H1 (cell line): ENCODE measurements at regions not wholly inside any gene's neighbourhood (a gene's known extent, or its start where the extent isn't known, plus 50 kb on each side); places are given as distances from the start of the nearest gene placed in this dataset.

ENCODE experiments used
- CTCF ChIA-PET: fragments of 300-600 bp; sonication (Branson Sonifier 250); formaldehyde crosslinking; loops from one replicate; lab custom pipeline; 2021; ENCODE audit not compliant: partially characterized antibody; lab: Charles Lee
- POLR2A ChIA-PET: fragments of 300-600 bp; sonication (Branson Sonifier 250); formaldehyde crosslinking; loops from one replicate; lab custom pipeline; 2021; ENCODE audit warnings: inconsistent platforms; ENCODE audit not compliant: partially characterized antibody; lab: Charles Lee
- DNase-seq, 2 experiments: peaks; one replicate each; pipeline versions ENCODE4 v3.0.0 to v3.0.0-alpha.2; 2010 to 2022; ENCODE audit warnings: low spot score in 2 of 2, low read depth in 1 of 2, mixed read lengths in 1 of 2
- FAIRE-seq: peaks from 2 replicates; lab custom pipeline; 2011; peaks lifted over from hg19 to GRCh38; lab: Jason Lieb, UNC
- H2AFZ ChIP-seq: 2 replicates; pipeline ENCODE4 v1.8.1; 2012; ENCODE audit warnings: low read length, inconsistent platforms
- H2AK5ac ChIP-seq: 2 replicates; pipeline ENCODE4 v1.6.1; 2013; ENCODE audit warnings: low read depth, low read length
- H2BK120ac ChIP-seq: replicated peaks from 2 replicates; pipeline ENCODE3; 2013; ENCODE audit warnings: low read depth, low read length, inconsistent platforms
- H2BK12ac ChIP-seq: 2 replicates; pipeline ENCODE4 v1.6.1; 2013; ENCODE audit warnings: low read depth, low read length
- H2BK15ac ChIP-seq: 2 replicates; pipeline ENCODE4 v1.6.1; 2013; ENCODE audit warnings: low read length
- H2BK20ac ChIP-seq: 2 replicates; pipeline ENCODE4 v1.6.1; 2013; ENCODE audit warnings: low read length
- H2BK5ac ChIP-seq: 2 replicates; pipeline ENCODE4 v1.6.1; 2013; ENCODE audit warnings: low read depth, low read length
- H3K14ac ChIP-seq: 2 replicates; pipeline ENCODE4 v1.6.1; 2013; ENCODE audit warnings: inconsistent platforms; ENCODE audit not compliant: insufficient read length
- H3K18ac ChIP-seq: 2 replicates; pipeline ENCODE4 v1.6.1; 2013; ENCODE audit warnings: low read length; ENCODE audit errors: extremely low read depth
- H3K23ac ChIP-seq: 2 replicates; pipeline ENCODE4 v1.6.1; 2013; ENCODE audit warnings: inconsistent platforms; ENCODE audit not compliant: insufficient read length
- H3K23me2 ChIP-seq: 2 replicates; pipeline ENCODE4 v1.6.1; 2013; ENCODE audit warnings: low read depth, low read length
- H3K27ac ChIP-seq: 2 replicates; pipeline ENCODE4 v1.6.1; 2011; ENCODE audit warnings: low read depth, low read length, inconsistent platforms
- H3K27me3 ChIP-seq, 4 experiments: replicated peaks in 1 of 4; 1 replicate in 1 of 4; 2 replicates in 3 of 4; pipeline versions ENCODE4 v1.6.1 to v1.8.1; 2011 to 2013; ENCODE audit warnings: low read length in 3 of 4, mild to moderate bottlenecking in 3 of 4, inconsistent platforms in 2 of 4, mixed read lengths in 2 of 4, moderate library complexity in 1 of 4; ENCODE audit not compliant: control insufficient read depth in 3 of 4, insufficient read depth in 3 of 4; ENCODE audit errors: extremely low read depth in 1 of 4
- H3K36me3 ChIP-seq, 4 experiments: 2 replicates each; pipeline versions ENCODE4 v1.6.1 to v1.8.1; 2011 to 2013; ENCODE audit warnings: mild to moderate bottlenecking in 4 of 4, low read length in 3 of 4, moderate library complexity in 2 of 4, control low read depth in 1 of 4, inconsistent platforms in 1 of 4; ENCODE audit not compliant: insufficient read depth in 4 of 4, control insufficient read depth in 2 of 4
- H3K4ac ChIP-seq: replicated peaks from 2 replicates; pipeline ENCODE3; 2013; ENCODE audit warnings: low read length, low read depth, mixed read lengths, inconsistent platforms; ENCODE audit not compliant: insufficient read length
- H3K4me1 ChIP-seq, 4 experiments: replicated peaks in 1 of 4; 1 replicate in 1 of 4; 2 replicates in 3 of 4; pipeline versions ENCODE4 v1.6.1 to v1.8.1; 2011 to 2013; ENCODE audit warnings: low read length in 3 of 4, inconsistent platforms in 2 of 4, mixed read lengths in 1 of 4; ENCODE audit not compliant: insufficient read depth in 4 of 4, control insufficient read depth in 3 of 4
- H3K4me2 ChIP-seq, 2 experiments: 2 replicates each; pipeline versions ENCODE4 v1.6.1 to v1.8.1; 2011 to 2013; ENCODE audit warnings: low read depth in 2 of 2, low read length in 2 of 2, control low read depth in 1 of 2, inconsistent platforms in 1 of 2, mild to moderate bottlenecking in 1 of 2; ENCODE audit not compliant: insufficient read depth in 1 of 2
- H3K4me3 ChIP-seq, 4 experiments: fragments of 200-600, 300-600 bp in 1 of 4; sonication (generic), shearing (Covaris generic), sonication (Bioruptor Twin) in 1 of 4; 2 replicates each; pipeline versions ENCODE4 v1.5.1 to v1.8.1; 2011 to 2016; ENCODE audit warnings: low read length in 4 of 4, low read depth in 3 of 4, control low read depth in 2 of 4, inconsistent platforms in 2 of 4, mild to moderate bottlenecking in 2 of 4, mixed read lengths in 1 of 4, moderate library complexity in 1 of 4; ENCODE audit not compliant: insufficient read depth in 2 of 4; ENCODE audit errors: extremely low read depth in 1 of 4
- H3K56ac ChIP-seq: replicated peaks from 2 replicates; pipeline ENCODE3; 2013; ENCODE audit warnings: low read depth, mild to moderate bottlenecking, mixed read lengths, low read length, inconsistent platforms; ENCODE audit not compliant: insufficient read length
- H3K79me1 ChIP-seq: 2 replicates; pipeline ENCODE4 v1.6.1; 2013; ENCODE audit warnings: low read depth, low read length, control low read depth
- H3K79me2 ChIP-seq, 2 experiments: 2 replicates each; pipeline versions ENCODE4 v1.6.1 to v1.8.1; 2012 to 2013; ENCODE audit warnings: low read length in 2 of 2, mild to moderate bottlenecking in 2 of 2, inconsistent platforms in 1 of 2; ENCODE audit not compliant: insufficient read depth in 2 of 2, control insufficient read depth in 1 of 2
- H3K9ac ChIP-seq, 4 experiments: replicated peaks in 1 of 4; 1 replicate in 1 of 4; 2 replicates in 3 of 4; pipeline versions ENCODE4 v1.6.1 to v1.8.1; 2011 to 2013; ENCODE audit warnings: low read depth in 3 of 4, low read length in 3 of 4, control low read depth in 2 of 4, mild to moderate bottlenecking in 2 of 4, moderate library complexity in 2 of 4, inconsistent platforms in 1 of 4; ENCODE audit errors: extremely low read depth in 1 of 4
- H3K9me3 ChIP-seq, 2 experiments: 2 replicates each; pipeline versions ENCODE4 v1.6.1 to v1.8.1; 2012 to 2013; ENCODE audit warnings: mild to moderate bottlenecking in 2 of 2, moderate library complexity in 2 of 2, control low read depth in 1 of 2, inconsistent platforms in 1 of 2, low read depth in 1 of 2, low read length in 1 of 2, mixed read lengths in 1 of 2; ENCODE audit not compliant: insufficient read depth in 2 of 2
- H4K20me1 ChIP-seq, 2 experiments: replicated peaks in 1 of 2; 2 replicates each; pipeline versions ENCODE3 to v1.8.1; 2011 to 2013; ENCODE audit warnings: inconsistent platforms in 2 of 2, low read length in 2 of 2, mild to moderate bottlenecking in 1 of 2; ENCODE audit not compliant: insufficient read depth in 2 of 2, control insufficient read depth in 1 of 2
- H4K5ac ChIP-seq: 2 replicates; pipeline ENCODE4 v1.6.1; 2013; ENCODE audit warnings: low read length, low read depth, mixed read lengths, inconsistent platforms; ENCODE audit not compliant: insufficient read length
- H4K8ac ChIP-seq: 2 replicates; pipeline ENCODE4 v1.8.0; 2013; ENCODE audit warnings: mild to moderate bottlenecking, moderate library complexity, low read length, inconsistent platforms; ENCODE audit not compliant: insufficient read depth; ENCODE audit errors: extremely low read depth
- H4K91ac ChIP-seq: replicated peaks from 2 replicates; pipeline ENCODE3; 2013; ENCODE audit warnings: low read length, mixed read lengths, inconsistent platforms; ENCODE audit not compliant: insufficient read length
- CHD2 ChIP-seq: IDR thresholded peaks from 2 replicates; pipeline ENCODE4 v1.6.1; 2012; ENCODE audit warnings: low read length, improper control_type of control experiment
- EP300 ChIP-seq, 2 experiments: IDR thresholded peaks; 1 replicate in 1 of 2; 2 replicates in 1 of 2; pipeline ENCODE4 v1.6.1; 2011 to 2012; ENCODE audit warnings: low read depth in 2 of 2, low read length in 2 of 2, mild to moderate bottlenecking in 2 of 2, borderline replicate concordance in 1 of 2, inconsistent platforms in 1 of 2, moderate library complexity in 1 of 2
- KDM5A ChIP-seq: fragments of 200-600 bp; IDR thresholded peaks from 2 replicates; pipeline ENCODE4 v1.7.1; 2012; ENCODE audit warnings: mild to moderate bottlenecking, low read length, inconsistent platforms, mixed read lengths
- TAF1 ChIP-seq: IDR thresholded peaks from 2 replicates; pipeline ENCODE4 v1.6.1; 2011; ENCODE audit warnings: mild to moderate bottlenecking, low read depth, low read length
- TBP ChIP-seq: IDR thresholded peaks from 2 replicates; pipeline ENCODE4 v1.6.1; 2011; ENCODE audit warnings: low read depth, low read length, improper control_type of control experiment
- WGBS, 2 experiments: shearing (Covaris generic) in 1 of 2; methylation state at CpG; one replicate each; pipeline versions ENCODE4 v1.1.6 to v1.1.7; 2013 to 2015; ENCODE audit warnings: low lambda C conversion rate in 2 of 2, mixed read lengths in 2 of 2, inconsistent platforms in 1 of 2, low coverage in 1 of 2, missing lambda C conversion rate in 1 of 2; ENCODE audit not compliant: insufficient replicate concordance in 2 of 2, insufficient coverage in 1 of 2, insufficient read length in 1 of 2; ENCODE audit errors: extremely low coverage in 1 of 2, missing lambda C conversion rate in 1 of 2; 5-methylcytosine and 5-hydroxymethylcytosine counted together
- TF ChIP-seq, protein P1 (sequence below): IDR thresholded peaks from 2 replicates; pipeline ENCODE4 v1.6.1; 2012; ENCODE audit warnings: inconsistent platforms

DNA sequence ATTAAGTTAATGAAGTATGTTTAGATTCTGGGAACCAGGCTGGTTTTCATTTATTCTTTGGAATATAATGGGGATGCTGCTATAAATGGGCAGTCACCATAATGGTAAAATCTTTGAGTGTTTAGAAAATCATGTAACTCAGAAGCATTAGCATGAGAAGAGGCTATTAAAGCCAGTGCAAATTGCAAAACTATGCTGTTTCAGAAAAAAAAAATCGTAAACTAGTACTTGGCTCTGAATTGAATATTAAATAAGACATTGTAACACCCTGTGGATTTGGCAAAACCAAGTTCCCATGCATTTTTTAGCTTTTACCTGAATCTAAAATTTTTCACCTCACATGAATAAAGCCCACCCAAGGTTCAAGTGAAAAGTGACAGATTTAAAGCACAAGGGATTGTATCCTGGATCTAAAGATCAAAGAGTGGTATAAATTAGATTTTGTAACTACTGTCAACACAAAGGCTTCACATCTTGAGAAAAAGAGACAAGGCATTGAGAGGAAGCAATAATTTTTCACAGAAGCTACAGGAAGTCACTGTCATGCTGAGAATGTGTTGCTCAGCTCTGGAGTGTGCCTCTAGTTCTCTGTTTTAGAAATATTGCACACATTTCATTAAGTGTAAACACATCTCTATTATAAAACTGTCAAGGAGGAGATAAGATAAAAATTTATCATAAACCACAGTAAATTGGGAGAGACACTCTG is 142.2 kb downstream of the ABCA8 start:
- Histone ChIP-seq H2BK20ac (no peak overlapping the region), H4K8ac (no peak overlapping the region), H3K36me3 (no peaks in the 10 kb centered on the region), H3K79me2 (no peaks in the 10 kb centered on the region), H3K56ac (no peak overlapping the region), H2AFZ (no peak overlapping the region), H4K20me1 (no peaks in the 10 kb centered on the region), H3K23me2 (no peaks in the 10 kb centered on the region), H4K91ac (no peak overlapping the region), H3K79me1 (no peaks in the 10 kb centered on the region), H3K4me3 (no peak overlapping the region), H3K23ac (no peak overlapping the region), H3K4me2 (no peak overlapping the region), H2AK5ac (no peak overlapping the region), H3K9ac (no peak overlapping the region), H2BK120ac (no peak overlapping the region), H3K4me1 (no peaks in the 10 kb centered on the region), H2BK15ac (no peak overlapping the region), H2BK5ac (no peak overlapping the region), H3K18ac (no peak overlapping the region), H3K4ac (no peak overlapping the region), H4K5ac (no peak overlapping the region), H3K27ac (no peak overlapping the region), H2BK12ac (no peak overlapping the region), H3K27me3 (no peaks in the 10 kb centered on the region), H3K9me3 (0 out of 4 replicates have a peak, but pooled peaks cover 0 to 4% of the 10 kb centered on the region in 2 experiments), H3K14ac (no peak overlapping the region)
- 81% methylated on average over 1 of the region's 1 CpG; no CpG with 5 or more reads in 1 of the 2 experiments for WGBS, 2 experiments
- ChIA-PET POLR2A (no interaction called here), CTCF (no interaction called here)
- no peak for DNase-seq
- no peak for FAIRE-seq
- no peak for TF ChIP-seq TAF1
- no peak for TF ChIP-seq TBP
- no peak for TF ChIP-seq CHD2
- TF ChIP-seq, protein P1, sequence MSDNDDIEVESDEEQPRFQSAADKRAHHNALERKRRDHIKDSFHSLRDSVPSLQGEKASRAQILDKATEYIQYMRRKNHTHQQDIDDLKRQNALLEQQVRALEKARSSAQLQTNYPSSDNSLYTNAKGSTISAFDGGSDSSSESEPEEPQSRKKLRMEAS: no peak
- no peak for TF ChIP-seq EP300 (IDR thresholded peaks at IDR 0.05; ENCODE audit: borderline replicate concordance in 1 of 2, low read depth in 2 of 2, low read length in 2 of 2)
- no peak for TF ChIP-seq KDM5A
